GM18505 (cell line): ENCODE measurements at regions not wholly inside any gene's neighbourhood (a gene's known extent, or its start where the extent isn't known, plus 50 kb on each side); places are given as distances from the start of the nearest gene placed in this dataset.

Experiments used
- ATAC-seq: cut with Tn5 transposase; IDR thresholded peaks from one replicate; pipeline ENCODE4 v1.9.1; 2021; ENCODE audit not compliant: unreplicated experiment
- POLR2A ChIP-seq: IDR thresholded peaks from 4 replicates; pipeline ENCODE4 v1.6.1; 2011; ENCODE audit warnings: borderline replicate concordance; ENCODE audit not compliant: insufficient read depth, insufficient read length; ENCODE audit errors: extremely low read depth

- no peak for TF ChIP-seq POLR2A
- no peak for ATAC-seq
Measured at GRCh38 chr2:7407906-7408680, 490.9 kb downstream of the RNF144A start.

- TF ChIP-seq POLR2A, result no peak
- no peak for ATAC-seq
Measured at GRCh38 chr2:7411691-7412090, 494.5 kb downstream of the RNF144A start.

GRCh38 chr2:7417845-7418742 lies 500.9 kb downstream of the RNF144A start:
- no peak for TF ChIP-seq POLR2A
- no peak for ATAC-seq

- no peak for TF ChIP-seq POLR2A
- ATAC-seq, result no peak
Measured at GRCh38 chr2:7419186-7419585, 502.0 kb downstream of the RNF144A start.

GRCh38 chr2:7419814-7420311 lies 502.7 kb downstream of the RNF144A start:
- no peak for ATAC-seq
- TF ChIP-seq POLR2A, result no peak

GRCh38 chr2:7420530-7420929 lies 503.3 kb downstream of the RNF144A start:
- TF ChIP-seq POLR2A, result no peak
- ATAC-seq, result no peak

- TF ChIP-seq POLR2A, result no peak
- no peak for ATAC-seq
Measured at GRCh38 chr2:7424481-7424880, 507.3 kb downstream of the RNF144A start.

- TF ChIP-seq POLR2A, result no peak
- no peak for ATAC-seq
Measured at GRCh38 chr2:7427293-7428060, 510.3 kb downstream of the RNF144A start.

- no peak for TF ChIP-seq POLR2A
- no peak for ATAC-seq
Measured at GRCh38 chr2:7428454-7429204, 511.4 kb downstream of the RNF144A start.

GRCh38 chr2:7429733-7430132 lies 512.5 kb downstream of the RNF144A start:
- ATAC-seq, result no peak
- TF ChIP-seq POLR2A, result no peak

- no peak for TF ChIP-seq POLR2A
- no peak for ATAC-seq
Measured at GRCh38 chr2:7430421-7430868, 513.2 kb downstream of the RNF144A start.

GRCh38 chr2:7430869-7431641 lies 513.8 kb downstream of the RNF144A start:
- ATAC-seq, result no peak
- no peak for TF ChIP-seq POLR2A
